A673 (cell line): ENCODE measurements at regions not wholly inside any gene's neighbourhood (a gene's known extent, or its start where the extent isn't known, plus 50 kb on each side); places are given as distances from the start of the nearest gene placed in this dataset.

ENCODE experiments used
- BruUV-seq: library from RNA; stranded (reverse); fragments of 400-500 nt; replicated peaks from 2 replicates; lab custom pipeline; 2021; lab: Mats Ljungman, UMichigan
- CTCF ChIA-PET: fragments of 300-600 bp; sonication (Branson Sonifier 250); formaldehyde crosslinking; loops from one replicate; lab custom pipeline; 2022; ENCODE audit warnings: antibody characterized with exemption; lab: Charles Lee
- POLR2A ChIA-PET: fragments of 300-600 bp; sonication (Branson Sonifier 250); formaldehyde crosslinking; loops from one replicate; lab custom pipeline; 2022; ENCODE audit warnings: antibody characterized with exemption; ENCODE audit not compliant: low non-redundant PET; lab: Charles Lee
- DNase-seq: peaks from one replicate; pipeline ENCODE4 v3.0.0-alpha.2; 2015; ENCODE audit warnings: low spot score
- H3K27ac ChIP-seq: fragments of 200-600 bp; sonication (generic); 2 replicates; pipeline ENCODE4 v1.5.1; 2016; ENCODE audit warnings: mixed run types, low read depth, mild to moderate bottlenecking, mixed read lengths, antibody characterized with exemption, low read length; ENCODE audit not compliant: poor library complexity, severe bottlenecking
- H3K27me3 ChIP-seq: fragments of 200-600 bp; sonication (generic); replicated peaks from 2 replicates; pipeline ENCODE4 v1.6.1; 2017; ENCODE audit warnings: mixed run types, low read depth, mild to moderate bottlenecking, mixed read lengths, antibody characterized with exemption, low read length; ENCODE audit not compliant: insufficient read depth, poor library complexity
- H3K36me3 ChIP-seq: fragments of 200-600 bp; sonication (generic); 2 replicates; pipeline ENCODE4 v1.6.1; 2016; ENCODE audit warnings: mixed run types, mild to moderate bottlenecking, mixed read lengths, antibody characterized with exemption, low read length; ENCODE audit not compliant: insufficient read depth, poor library complexity, severe bottlenecking
- H3K4me1 ChIP-seq: fragments of 200-600 bp; sonication (generic); 2 replicates; pipeline ENCODE4 v1.6.1; 2017; ENCODE audit warnings: mixed run types, mild to moderate bottlenecking, mixed read lengths, antibody characterized with exemption, low read length; ENCODE audit not compliant: insufficient read depth, poor library complexity, severe bottlenecking
- H3K4me3 ChIP-seq: fragments of 200-600 bp; sonication (generic); 2 replicates; pipeline ENCODE4 v1.5.1; 2016; ENCODE audit warnings: low read depth, mixed run types, mild to moderate bottlenecking, mixed read lengths, low read length; ENCODE audit not compliant: poor library complexity, severe bottlenecking
- H3K9me3 ChIP-seq: fragments of 200-600 bp; sonication (generic); 2 replicates; pipeline ENCODE4 v1.6.1; 2016; ENCODE audit warnings: mixed run types, low read depth, mild to moderate bottlenecking, mixed read lengths, antibody characterized with exemption, low read length; ENCODE audit not compliant: poor library complexity, severe bottlenecking
- EZH2 ChIP-seq: fragments of 200-600 bp; sonication (generic); IDR thresholded peaks from 2 replicates; pipeline ENCODE4 v1.6.1; 2017; ENCODE audit warnings: borderline replicate concordance, low read depth, mild to moderate bottlenecking, mixed read lengths, antibody characterized with exemption, low read length; ENCODE audit not compliant: poor library complexity, severe bottlenecking
- intact Hi-C: fragments of 100-400 bp; cut with micrococcal nuclease; formaldehyde crosslinking; loops from one replicate; pipeline ENCODE4 v1.10.0; 2022; ENCODE audit not compliant: unreplicated experiment
- TF ChIP-seq, protein P1 (sequence below): fragments of 300-800, 200-600 bp; sonication (generic); conservative IDR thresholded peaks from 2 replicates; pipeline ENCODE4 v1.5.1; 2017; ENCODE audit warnings: low read depth, mild to moderate bottlenecking, antibody characterized with exemption, low read length, moderate library complexity, mixed read lengths

DNA sequence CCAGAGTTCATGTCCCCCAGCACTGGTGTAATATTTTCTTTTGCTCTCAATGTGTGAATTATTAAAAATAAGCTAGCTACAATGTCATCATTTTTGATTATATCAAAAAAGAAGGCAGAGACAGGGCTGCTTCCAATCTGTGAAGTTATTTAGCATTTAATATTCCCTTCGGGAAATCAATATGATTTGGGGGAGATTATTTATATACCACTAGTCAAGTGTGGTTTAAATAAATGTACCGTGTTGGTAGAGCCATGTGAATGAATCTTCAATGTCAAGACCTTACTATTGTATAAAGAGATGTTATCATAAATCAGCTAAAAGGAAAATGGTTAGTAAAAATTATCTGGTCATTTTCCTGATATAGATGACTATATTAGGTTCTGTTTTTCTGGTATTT lies 87.4 kb upstream of the MID1 start:
- POLR2A ChIA-PET, result no interaction called here
- no peak overlapping the region for H3K4me3 ChIP-seq
- H3K27me3 ChIP-seq, result no peaks in the 10 kb centered on the region
- no peaks in the 10 kb centered on the region for H3K9me3 ChIP-seq
- H3K4me1 ChIP-seq, result no peaks in the 10 kb centered on the region
- H3K36me3 ChIP-seq, result no peaks in the 10 kb centered on the region
- no peak for DNase-seq
- intact Hi-C loops, result no loop called here
- CTCF ChIA-PET, result no interaction called here
- TF ChIP-seq, protein P1, sequence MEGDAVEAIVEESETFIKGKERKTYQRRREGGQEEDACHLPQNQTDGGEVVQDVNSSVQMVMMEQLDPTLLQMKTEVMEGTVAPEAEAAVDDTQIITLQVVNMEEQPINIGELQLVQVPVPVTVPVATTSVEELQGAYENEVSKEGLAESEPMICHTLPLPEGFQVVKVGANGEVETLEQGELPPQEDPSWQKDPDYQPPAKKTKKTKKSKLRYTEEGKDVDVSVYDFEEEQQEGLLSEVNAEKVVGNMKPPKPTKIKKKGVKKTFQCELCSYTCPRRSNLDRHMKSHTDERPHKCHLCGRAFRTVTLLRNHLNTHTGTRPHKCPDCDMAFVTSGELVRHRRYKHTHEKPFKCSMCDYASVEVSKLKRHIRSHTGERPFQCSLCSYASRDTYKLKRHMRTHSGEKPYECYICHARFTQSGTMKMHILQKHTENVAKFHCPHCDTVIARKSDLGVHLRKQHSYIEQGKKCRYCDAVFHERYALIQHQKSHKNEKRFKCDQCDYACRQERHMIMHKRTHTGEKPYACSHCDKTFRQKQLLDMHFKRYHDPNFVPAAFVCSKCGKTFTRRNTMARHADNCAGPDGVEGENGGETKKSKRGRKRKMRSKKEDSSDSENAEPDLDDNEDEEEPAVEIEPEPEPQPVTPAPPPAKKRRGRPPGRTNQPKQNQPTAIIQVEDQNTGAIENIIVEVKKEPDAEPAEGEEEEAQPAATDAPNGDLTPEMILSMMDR, result no peak
- TF ChIP-seq EZH2, result no peak
- BruUV-seq, result no TSS peak
- no peak overlapping the region for H3K27ac ChIP-seq

DNA sequence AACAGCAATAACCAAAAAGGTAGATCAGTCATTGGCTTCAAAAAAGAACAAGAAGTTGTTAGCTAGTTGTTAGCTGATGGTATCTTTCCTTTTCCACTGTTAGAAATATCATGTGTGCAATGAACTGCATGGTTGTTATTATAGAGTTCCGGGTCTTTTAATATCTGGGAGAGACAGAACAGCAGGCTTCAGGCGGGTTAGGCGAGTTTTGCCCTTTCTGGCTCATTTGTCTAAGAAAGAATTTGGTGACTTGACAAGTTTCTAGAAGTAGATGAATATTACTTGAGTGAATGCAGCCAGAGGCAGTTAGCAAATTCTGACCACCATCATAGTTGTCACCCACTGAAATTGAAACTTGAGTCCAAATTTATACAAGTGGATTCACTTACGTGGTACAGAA lies 88.9 kb upstream of the MID1 start:
- H3K4me1 ChIP-seq, result no peaks in the 10 kb centered on the region
- TF ChIP-seq, protein P1, result no peak
- no peak for TF ChIP-seq EZH2
- no peaks in the 10 kb centered on the region for H3K36me3 ChIP-seq
- no peaks in the 10 kb centered on the region for H3K27me3 ChIP-seq
- CTCF ChIA-PET, result no interaction called here
- DNase-seq, result no peak
- POLR2A ChIA-PET, result no interaction called here
- no peaks in the 10 kb centered on the region for H3K9me3 ChIP-seq
- intact Hi-C loops, result no loop called here
- no TSS peak for BruUV-seq
- no peak overlapping the region for H3K27ac ChIP-seq
- H3K4me3 ChIP-seq, result no peak overlapping the region

DNA sequence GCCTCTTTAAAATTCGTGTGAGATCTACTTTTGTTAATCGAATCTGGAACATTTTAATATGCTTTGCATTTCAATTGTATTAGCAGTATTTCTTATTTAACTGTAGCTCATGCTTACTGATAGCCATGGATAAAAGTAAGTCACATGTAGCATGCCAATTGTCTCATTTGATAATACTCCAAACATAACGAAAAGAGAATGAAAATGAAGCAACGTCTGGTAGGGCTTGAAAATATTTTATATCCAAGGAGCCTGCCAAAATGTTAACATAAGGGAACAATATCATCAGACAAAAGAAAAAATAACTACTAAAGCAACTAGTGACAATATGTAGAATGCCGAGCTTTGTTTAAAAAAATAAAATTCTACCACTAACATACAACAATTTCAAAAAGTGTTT lies 94.1 kb upstream of the MID1 start:
- Histone ChIP-seq H3K27ac (no peak overlapping the region), H3K4me3 (no peak overlapping the region), H3K27me3 (no peaks in the 10 kb centered on the region), H3K4me1 (no peaks in the 10 kb centered on the region), H3K36me3 (no peaks in the 10 kb centered on the region), H3K9me3 (no peaks in the 10 kb centered on the region)
- intact Hi-C loops, result no loop called here
- ChIA-PET CTCF (no interaction called here), POLR2A (no interaction called here)
- no TSS peak for BruUV-seq
- DNase-seq, result no peak
- no peak for TF ChIP-seq EZH2
- TF ChIP-seq, protein P1, result no peak
